Aorta (tissue), 5 donors: ENCODE measurements at regions not wholly inside any gene's neighbourhood (a gene's known extent, or its start where the extent isn't known, plus 50 kb on each side); places are given as distances from the start of the nearest gene placed in this dataset.

Source experiments
- ATAC-seq: fragments of 200-7000 bp; cut with Tn5 transposase; one replicate; pipeline ENCODE4 v1.9.1; 2022; ENCODE audit warnings: moderate library complexity; ENCODE audit not compliant: low FRiP score
- DNase-seq, 2 donors: peaks; one replicate each; pipeline ENCODE4 v3.0.0-alpha.2; 2020
- H3K27ac ChIP-seq, 2 donors: one replicate each; pipeline ENCODE4 v1.5.1; 2013; ENCODE audit warnings: low read length in 2 of 2, mild to moderate bottlenecking in 2 of 2, moderate library complexity in 2 of 2, control low read depth in 1 of 2, inconsistent platforms in 1 of 2, low read depth in 1 of 2
- H3K27me3 ChIP-seq, 2 donors: one replicate each; pipeline ENCODE4 v1.6.1; 2013; ENCODE audit warnings: control low read depth in 1 of 2, low read length in 1 of 2, mild to moderate bottlenecking in 1 of 2, moderate library complexity in 1 of 2; ENCODE audit not compliant: insufficient read depth in 2 of 2, control insufficient read depth in 1 of 2
- H3K36me3 ChIP-seq, 2 donors: one replicate each; pipeline ENCODE4 v1.6.1; 2013; ENCODE audit warnings: control low read depth in 1 of 2, low read length in 1 of 2, mild to moderate bottlenecking in 1 of 2; ENCODE audit not compliant: insufficient read depth in 2 of 2, control insufficient read depth in 1 of 2
- H3K4me1 ChIP-seq, 2 donors: one replicate each; pipeline ENCODE4 v1.6.1; 2013; ENCODE audit warnings: low read length in 2 of 2, control low read depth in 1 of 2, mild to moderate bottlenecking in 1 of 2, moderate library complexity in 1 of 2; ENCODE audit not compliant: insufficient read depth in 2 of 2, control insufficient read depth in 1 of 2
- H3K4me3 ChIP-seq, 2 donors: one replicate each; pipeline ENCODE4 v1.5.1; 2013; ENCODE audit warnings: low read length in 2 of 2, control low read depth in 1 of 2, mild to moderate bottlenecking in 1 of 2
- H3K9me3 ChIP-seq: one replicate; pipeline ENCODE4 v1.6.1; 2013; ENCODE audit warnings: mild to moderate bottlenecking, low read length; ENCODE audit not compliant: control insufficient read depth
- WGBS, 2 donors: extraction: QIAGEN DNeasy Blood & Tissue Kit; methylation state at CpG; one replicate each; pipeline ENCODE4 v1.1.7; 2013; 5-methylcytosine and 5-hydroxymethylcytosine counted together
- intact Hi-C, 2 donors: fragments of 100-400 bp; cut with DNase I; formaldehyde crosslinking; loops; one replicate each; pipeline versions ENCODE4 v1.14.2 to v1.15.0; 2022
- donor health status: healthy with polysubstance abuse.
- donor health status: Bipolar disorder and iron deficiency.
- donor health status: DM: no; HTN: no; CAD: no.
- donor health status: DM: no; HTN: no; CAD: no.
- donor health status: DM: yes; HTN: yes; CAD: no.

GRCh38 chr15:79209690-79210089 lies 72.8 kb upstream of the ANKRD34C start:
- ATAC-seq (no peak), DNase-seq (no peak)
- intact Hi-C loops = no loop called here
- H3K27me3 ChIP-seq = no peaks in the 10 kb centered on the region
- H3K9me3 ChIP-seq = peaks cover 1% of the 10 kb centered on the region
- no peaks in the 10 kb centered on the region for H3K36me3 ChIP-seq
- no peaks in the 10 kb centered on the region for H3K4me1 ChIP-seq
- no peak overlapping the region for H3K27ac ChIP-seq
- no peak overlapping the region for H3K4me3 ChIP-seq
- WGBS, 2 donors = 3 to 7% methylated on average over 17 of the region's 17 CpGs

- DNase-seq (no peak), ATAC-seq (no peak)
- intact Hi-C loops = no loop called here
- Histone ChIP-seq H3K4me3 (no peak overlapping the region), H3K9me3 (peaks cover 1% of the 10 kb centered on the region), H3K27me3 (no peaks in the 10 kb centered on the region), H3K36me3 (no peaks in the 10 kb centered on the region), H3K4me1 (no peaks in the 10 kb centered on the region), H3K27ac (no peak overlapping the region)
- 83 to 84% methylated on average over 7 of the region's 7 CpGs for WGBS, 2 donors
These were observed 73.4 kb upstream of the ANKRD34C start for GRCh38 chr15:79209116-79209515.

GRCh38 chr15:79208179-79208578 lies 74.3 kb upstream of the ANKRD34C start:
- DNase-seq (no peak), ATAC-seq (no peak)
- no peaks in the 10 kb centered on the region for H3K36me3 ChIP-seq
- 68 to 71% methylated on average over 3 of the region's 3 CpGs for WGBS, 2 donors
- peaks cover 1% of the 10 kb centered on the region for H3K9me3 ChIP-seq
- H3K4me1 ChIP-seq = no peaks in the 10 kb centered on the region
- no peak overlapping the region for H3K27ac ChIP-seq
- H3K4me3 ChIP-seq = no peak overlapping the region
- intact Hi-C loops = no loop called here
- H3K27me3 ChIP-seq = no peaks in the 10 kb centered on the region

- ATAC-seq (no peak), DNase-seq (no peak)
- WGBS, 2 donors = 52 to 56% methylated on average over 2 of the region's 2 CpGs
- no peaks in the 10 kb centered on the region for H3K4me1 ChIP-seq
- H3K36me3 ChIP-seq = no peaks in the 10 kb centered on the region
- H3K4me3 ChIP-seq = no peak overlapping the region
- peaks cover 1% of the 10 kb centered on the region for H3K9me3 ChIP-seq
- H3K27ac ChIP-seq = no peak overlapping the region
- intact Hi-C loops = no loop called here
- no peaks in the 10 kb centered on the region for H3K27me3 ChIP-seq
These were observed 75.6 kb upstream of the ANKRD34C start for GRCh38 chr15:79206940-79207339.

GRCh38 chr15:79204886-79205675 lies 77.4 kb upstream of the ANKRD34C start:
- intact Hi-C loops = no loop called here
- DNase-seq = no peak
- H3K27me3 ChIP-seq = no peaks in the 10 kb centered on the region
- H3K36me3 ChIP-seq = no peaks in the 10 kb centered on the region
- H3K4me3 ChIP-seq = no peak overlapping the region
- H3K9me3 ChIP-seq = peaks cover 1% of the 10 kb centered on the region
- ATAC-seq = no peak
- H3K4me1 ChIP-seq = no peaks in the 10 kb centered on the region
- 58 to 64% methylated on average over 16 of the region's 16 CpGs for WGBS, 2 donors
- no peak overlapping the region for H3K27ac ChIP-seq

GRCh38 chr15:79198461-79198860 lies 84.1 kb upstream of the ANKRD34C start:
- no peaks in the 10 kb centered on the region for H3K9me3 ChIP-seq
- WGBS, 2 donors = 89 to 91% methylated on average over 6 of the region's 6 CpGs
- H3K4me3 ChIP-seq = no peak overlapping the region
- intact Hi-C loops = no loop called here
- no peaks in the 10 kb centered on the region for H3K36me3 ChIP-seq
- H3K4me1 ChIP-seq = no peaks in the 10 kb centered on the region
- DNase-seq (no peak), ATAC-seq (no peak)
- no peak overlapping the region for H3K27ac ChIP-seq
- no peaks in the 10 kb centered on the region for H3K27me3 ChIP-seq

DNA sequence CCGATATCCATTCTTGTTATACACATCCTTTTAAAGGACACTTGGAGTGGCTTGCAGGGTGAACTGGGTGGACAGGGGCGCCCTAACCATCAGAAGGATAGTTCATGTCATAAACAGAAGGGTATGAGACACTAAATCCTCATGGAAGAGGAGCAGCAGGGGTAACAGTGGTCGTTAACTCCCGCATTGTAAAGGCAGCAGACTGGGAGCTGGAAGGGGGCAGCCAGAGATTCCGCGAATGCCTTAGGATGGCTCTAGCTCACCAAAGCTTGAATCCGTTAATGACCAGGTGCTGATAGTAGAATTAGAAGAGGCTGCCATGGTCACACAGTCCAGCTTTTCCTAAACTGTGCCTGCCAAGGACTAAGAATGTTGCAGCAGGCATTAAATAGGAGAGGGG lies 85.2 kb upstream of the ANKRD34C start:
- intact Hi-C loops = no loop called here
- no peaks in the 10 kb centered on the region for H3K9me3 ChIP-seq
- ATAC-seq (no peak), DNase-seq (no peak)
- 61 to 69% methylated on average over 7 of the region's 7 CpGs for WGBS, 2 donors
- no peak overlapping the region for H3K27ac ChIP-seq
- H3K36me3 ChIP-seq = no peaks in the 10 kb centered on the region
- H3K27me3 ChIP-seq = no peaks in the 10 kb centered on the region
- no peaks in the 10 kb centered on the region for H3K4me1 ChIP-seq
- H3K4me3 ChIP-seq = no peak overlapping the region

GRCh38 chr15:79195802-79196201 lies 86.7 kb upstream of the ANKRD34C start:
- H3K4me3 ChIP-seq = no peak overlapping the region
- no peaks in the 10 kb centered on the region for H3K4me1 ChIP-seq
- no peak for DNase-seq
- no peak overlapping the region for H3K27ac ChIP-seq
- intact Hi-C loops = no loop called here
- ATAC-seq = no peak
- WGBS, 2 donors = 60 to 63% methylated on average over 5 of the region's 5 CpGs
- no peaks in the 10 kb centered on the region for H3K36me3 ChIP-seq
- no peaks in the 10 kb centered on the region for H3K9me3 ChIP-seq
- H3K27me3 ChIP-seq = no peaks in the 10 kb centered on the region

DNA sequence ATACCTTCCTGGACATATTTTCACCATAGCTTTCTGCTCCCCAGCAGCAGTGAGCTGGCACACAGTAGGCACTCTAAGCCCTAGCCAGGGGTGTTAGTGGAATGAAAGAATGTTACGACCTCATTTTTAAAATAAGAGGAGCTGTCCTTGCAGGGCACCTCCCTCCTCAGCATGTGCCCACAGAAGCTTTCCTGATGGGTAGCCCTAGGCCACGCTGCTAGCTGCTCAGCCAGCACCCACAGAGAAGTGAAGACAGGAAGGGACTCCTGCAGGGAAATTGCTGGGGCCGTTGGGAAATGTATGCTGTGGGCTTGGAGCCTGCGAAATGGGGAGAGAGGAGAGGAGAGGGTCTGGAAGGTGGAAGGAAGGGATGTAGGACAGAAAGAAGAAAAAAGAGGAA lies 87.3 kb upstream of the ANKRD34C start:
- ATAC-seq (no peak), DNase-seq (no peak)
- no peaks in the 10 kb centered on the region for H3K9me3 ChIP-seq
- H3K27ac ChIP-seq = no peak overlapping the region
- H3K4me3 ChIP-seq = no peak overlapping the region
- WGBS, 2 donors = 56 to 59% methylated on average over 4 of the region's 4 CpGs
- no peaks in the 10 kb centered on the region for H3K4me1 ChIP-seq
- no peaks in the 10 kb centered on the region for H3K36me3 ChIP-seq
- intact Hi-C loops = no loop called here
- no peaks in the 10 kb centered on the region for H3K27me3 ChIP-seq
